GM12891 (cell line): ENCODE measurements at regions not wholly inside any gene's neighbourhood (a gene's known extent, or its start where the extent isn't known, plus 50 kb on each side); places are given as distances from the start of the nearest gene placed in this dataset.

ENCODE experiments used
- DNase-seq: peaks from one replicate; pipeline ENCODE4 v3.0.0; 2011; ENCODE audit warnings: low spot score; ENCODE audit not compliant: insufficient read length
- FAIRE-seq: peaks from 2 replicates; lab custom pipeline; 2011; peaks lifted over from hg19 to GRCh38; lab: Jason Lieb, UNC
- PAX5 ChIP-seq: IDR thresholded peaks from 2 replicates; pipeline ENCODE4 v1.6.1; 2011; ENCODE audit warnings: low read length, moderate library complexity, mild to moderate bottlenecking; ENCODE audit not compliant: insufficient read depth, severe bottlenecking
- POLR2A ChIP-seq: IDR thresholded peaks from 2 replicates; pipeline ENCODE4 v1.6.1; 2011; ENCODE audit warnings: low read depth, low read length, control low read depth
- POLR2AphosphoS5 ChIP-seq: IDR thresholded peaks from 2 replicates; pipeline ENCODE4 v1.6.1; 2011; ENCODE audit warnings: low read depth, low read length, control low read depth
- POU2F2 ChIP-seq: IDR thresholded peaks from 2 replicates; pipeline ENCODE4 v1.6.1; 2011; ENCODE audit warnings: low read depth, mild to moderate bottlenecking, control low read depth, low read length, moderate library complexity
- SPI1 ChIP-seq: IDR thresholded peaks from 2 replicates; pipeline ENCODE4 v1.6.1; 2011; ENCODE audit warnings: low read depth, low read length, control low read depth
- TAF1 ChIP-seq: IDR thresholded peaks from 2 replicates; pipeline ENCODE4 v1.6.1; 2011; ENCODE audit warnings: low read depth, low read length, control low read depth

DNA sequence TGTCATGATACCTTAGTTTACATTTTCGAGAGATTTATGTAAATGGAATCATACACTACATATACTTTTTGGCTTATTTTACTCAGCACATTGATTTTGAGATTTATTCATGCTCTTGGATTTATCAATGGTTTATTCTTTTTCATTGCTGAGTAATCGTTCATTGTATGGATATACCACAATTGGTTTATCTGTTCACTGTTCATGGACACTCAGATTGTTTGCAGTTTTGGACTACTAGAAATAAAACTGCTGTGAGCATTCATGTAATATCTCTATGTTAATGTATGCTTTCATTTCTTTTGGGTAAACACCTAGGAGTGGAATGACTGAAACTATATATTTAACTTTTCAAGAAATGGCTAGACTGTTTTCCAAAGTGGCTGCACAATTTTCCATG, 550.9 kb upstream of the ADAMTS9 start:
- TF ChIP-seq POLR2AphosphoS5 (no peak), POLR2A (no peak), SPI1 (no peak), TAF1 (no peak), POU2F2 (no peak), PAX5 (no peak)
- DNase-seq = no peak
- FAIRE-seq = no peak

DNA sequence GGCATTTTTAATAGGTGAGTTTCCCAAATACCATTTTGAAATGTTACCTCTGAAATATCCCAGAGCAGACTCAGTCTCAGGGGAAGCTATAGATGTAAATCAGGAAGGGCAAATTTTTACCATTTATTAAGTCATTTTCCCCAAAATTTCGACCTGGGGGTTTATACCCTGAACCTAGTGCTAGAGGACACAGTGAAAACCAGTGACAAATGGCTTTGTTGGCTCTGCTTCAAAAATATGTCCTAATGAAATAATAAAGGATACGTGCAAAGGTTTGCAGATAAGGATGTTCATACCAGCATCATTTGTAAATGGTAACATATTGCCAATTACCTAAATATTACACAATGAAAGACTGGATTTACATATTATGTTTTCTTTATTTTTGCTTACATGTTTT, 546.7 kb upstream of the ADAMTS9 start:
- DNase-seq (no peak), FAIRE-seq (no peak)
- no peak for TF ChIP-seq PAX5
- no peak for TF ChIP-seq POLR2AphosphoS5
- TF ChIP-seq POLR2A = no peak
- no peak for TF ChIP-seq SPI1
- no peak for TF ChIP-seq TAF1
- TF ChIP-seq POU2F2 = no peak

- FAIRE-seq (no peak), DNase-seq (no peak)
- TF ChIP-seq POLR2AphosphoS5 = no peak
- no peak for TF ChIP-seq SPI1
- TF ChIP-seq POU2F2 = no peak
Measured at GRCh38 chr3:65233561-65233960, 545.8 kb upstream of the ADAMTS9 start.

DNA sequence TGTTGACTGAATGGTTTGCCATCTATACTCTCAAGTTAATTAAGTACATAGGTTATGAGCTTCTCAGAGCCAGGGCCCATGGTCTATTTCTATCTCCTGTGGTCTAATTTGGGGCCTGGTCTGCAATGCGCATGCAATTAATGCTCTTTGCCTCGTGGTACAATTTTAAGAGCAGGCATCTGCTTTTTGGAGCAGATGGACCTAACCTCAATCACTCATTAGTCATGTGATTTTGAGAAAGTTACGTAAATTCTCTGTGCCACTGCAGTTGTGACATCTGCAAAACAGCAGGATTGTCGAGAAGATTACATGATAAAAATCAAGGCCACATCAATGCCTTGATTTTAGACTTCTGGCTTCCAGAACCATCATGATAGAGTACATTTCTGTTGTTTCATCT, 543.7 kb upstream of the ADAMTS9 start:
- DNase-seq (no peak), FAIRE-seq (no peak)
- TF ChIP-seq SPI1 (no peak), POLR2AphosphoS5 (no peak), PAX5 (no peak), POLR2A (no peak), TAF1 (no peak), POU2F2 (no peak)

DNA sequence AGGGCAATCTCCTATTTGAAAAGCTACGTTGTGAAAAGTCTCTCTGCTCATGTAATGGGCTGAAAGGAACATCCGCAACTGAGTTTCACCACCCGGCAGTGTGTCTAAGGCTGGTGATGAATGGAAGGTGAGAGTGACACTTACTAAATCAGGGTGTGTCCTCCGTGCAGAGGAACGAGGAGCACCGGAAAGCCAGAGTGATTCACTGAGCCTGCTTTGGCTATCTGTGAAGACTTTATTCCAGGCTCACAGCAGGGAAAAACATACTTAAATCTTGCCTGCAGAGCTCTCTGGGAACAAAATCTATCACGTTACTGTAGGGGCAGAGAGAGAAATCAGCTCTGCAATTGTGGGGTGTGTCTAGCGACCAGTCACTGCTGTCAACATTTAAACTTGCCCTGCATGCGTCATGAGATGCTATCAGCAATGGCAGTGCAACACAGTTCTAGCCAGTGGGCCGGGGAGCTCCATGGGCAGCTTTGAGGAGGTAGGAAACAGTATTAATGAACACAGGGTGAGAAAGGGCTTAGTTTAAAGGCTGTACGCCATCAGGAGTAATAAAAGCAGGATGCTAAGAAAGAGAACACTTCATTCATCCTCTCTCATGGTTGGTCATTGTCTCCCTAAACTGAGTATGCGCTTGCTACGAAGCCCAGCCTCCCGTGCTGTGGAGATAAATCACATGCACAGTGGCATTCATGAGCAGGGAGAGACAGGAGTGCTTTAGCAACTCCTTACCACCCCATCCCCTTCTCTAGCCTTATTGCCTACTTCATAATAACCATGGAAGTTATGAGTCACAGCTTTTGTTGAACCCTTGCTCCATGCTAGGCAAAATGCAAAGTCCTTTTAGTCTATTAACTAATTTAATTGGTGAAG, 542.7 kb upstream of the ADAMTS9 start:
- TF ChIP-seq TAF1 = no peak
- no peak for TF ChIP-seq SPI1
- TF ChIP-seq POU2F2 = no peak
- TF ChIP-seq PAX5 = no peak
- no peak for TF ChIP-seq POLR2AphosphoS5
- no peak for TF ChIP-seq POLR2A
- no peak for FAIRE-seq

DNA sequence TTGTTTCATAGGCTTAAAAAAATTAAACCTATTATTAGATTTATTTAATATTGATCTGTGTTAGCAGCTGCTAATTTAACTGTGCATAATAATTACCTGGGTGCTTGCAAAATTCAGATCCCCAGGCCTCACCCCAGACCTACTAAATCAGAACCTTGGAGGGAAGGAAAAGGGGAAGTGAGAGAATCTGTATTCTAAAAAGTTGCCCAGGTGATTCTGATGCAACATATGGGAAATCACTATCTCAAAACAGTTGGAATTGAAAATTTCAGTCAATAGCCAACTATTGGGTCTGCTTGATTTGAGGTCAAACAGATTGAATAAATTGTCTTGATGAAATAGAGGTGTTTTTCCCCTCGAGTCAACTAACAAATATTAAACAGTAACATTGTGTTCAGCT, 538.5 kb upstream of the ADAMTS9 start:
- TF ChIP-seq SPI1 (peak; percentile 44; the same call in 1 of the 2 replicates), TAF1 (no peak)
- no peak for DNase-seq
- FAIRE-seq = no peak

More for the DNA sequence above, 542.7 kb upstream of the ADAMTS9 start:
- no peak for DNase-seq

GRCh38 chr3:65210026-65210814, 522.4 kb upstream of the ADAMTS9 start:
- TF ChIP-seq POLR2A (no peak), SPI1 (no peak), PAX5 (no peak), TAF1 (no peak), POLR2AphosphoS5 (no peak), POU2F2 (no peak)
- DNase-seq (no peak), FAIRE-seq (no peak)

GRCh38 chr3:65202395-65202794, 514.6 kb upstream of the ADAMTS9 start:
- DNase-seq = no peak
- FAIRE-seq = no peak
- TF ChIP-seq SPI1 (no peak), TAF1 (no peak), PAX5 (no peak), POLR2A (no peak), POU2F2 (no peak), POLR2AphosphoS5 (no peak)

DNA sequence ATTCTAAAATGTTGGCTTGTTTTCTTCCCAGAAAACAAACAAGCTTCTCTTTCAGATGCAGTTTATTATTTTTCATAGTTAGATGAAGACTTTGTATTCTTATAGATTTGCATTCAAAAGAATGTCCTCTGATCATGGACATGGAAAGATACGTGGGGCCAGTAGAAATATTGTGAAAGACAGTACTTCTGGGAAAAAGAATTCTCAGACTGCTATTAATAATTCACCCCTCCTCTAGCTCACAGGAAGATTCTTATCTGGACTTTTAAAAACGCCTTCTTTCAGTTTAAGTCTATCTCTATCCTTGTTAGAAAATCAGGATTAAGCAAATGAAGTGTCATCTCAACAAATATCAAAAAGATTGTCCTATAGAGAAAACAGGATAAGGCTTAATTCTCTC, 514.1 kb upstream of the ADAMTS9 start:
- DNase-seq (no peak), FAIRE-seq (no peak)
- no peak for TF ChIP-seq POLR2A
- TF ChIP-seq POLR2AphosphoS5 = no peak
- TF ChIP-seq PAX5 = no peak
- no peak for TF ChIP-seq SPI1
- TF ChIP-seq POU2F2 = no peak
- TF ChIP-seq TAF1 = no peak

DNA sequence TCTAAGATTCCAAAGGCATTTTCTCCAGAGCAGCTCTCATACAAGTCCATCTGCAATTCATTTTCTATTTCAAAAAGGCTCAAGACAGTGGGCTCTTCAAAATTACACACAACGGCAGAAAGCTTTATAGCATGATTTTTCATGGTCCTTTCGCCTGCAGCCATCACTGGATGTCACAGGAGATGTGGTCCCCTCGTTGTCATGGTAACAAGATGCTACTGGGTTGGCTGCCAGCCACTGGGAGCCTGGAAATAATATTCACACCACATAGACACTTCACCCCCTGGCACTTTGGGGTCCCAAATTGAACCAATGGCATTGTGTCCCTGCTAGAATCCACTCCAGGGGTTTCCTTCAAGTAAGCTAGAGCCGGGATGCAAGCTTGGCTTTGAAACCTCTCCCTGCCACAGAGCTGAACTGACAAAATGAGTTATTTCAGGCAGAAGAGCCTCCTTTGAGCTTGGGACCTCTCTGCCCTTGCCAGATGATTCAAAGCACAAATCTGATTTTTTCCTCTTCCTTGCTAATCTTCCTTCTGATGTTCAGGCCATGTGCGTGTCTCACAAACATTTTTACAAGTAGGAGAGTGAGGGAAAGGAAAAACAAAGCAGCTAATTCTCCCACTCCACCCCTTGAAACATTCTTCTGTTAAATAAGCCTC, 512.6 kb upstream of the ADAMTS9 start:
- FAIRE-seq = no peak

More for the DNA sequence above, 512.6 kb upstream of the ADAMTS9 start:
- TF ChIP-seq POU2F2 (no peak), PAX5 (no peak), POLR2AphosphoS5 (no peak), TAF1 (no peak), SPI1 (no peak), POLR2A (no peak)
- DNase-seq = no peak
